NB4 (cell line): ENCODE measurements at regions not wholly inside any gene's neighbourhood (a gene's known extent, or its start where the extent isn't known, plus 50 kb on each side); places are given as distances from the start of the nearest gene placed in this dataset.

Experiments
- DNase-seq: peaks from one replicate; pipeline ENCODE4 v3.0.0; 2010; ENCODE audit warnings: low read depth
- H3K4me3 ChIP-seq: one replicate; pipeline ENCODE4 v1.5.1; 2011; ENCODE audit warnings: mild to moderate bottlenecking, low read depth, low read length, moderate library complexity
- CTCF ChIP-seq: IDR thresholded peaks from one replicate; pipeline ENCODE4 v1.5.1; 2012; ENCODE audit warnings: low read depth, low read length
- MAX ChIP-seq: IDR thresholded peaks from 2 replicates; pipeline ENCODE4 v1.6.1; 2011; ENCODE audit warnings: low read depth, low read length
- MYC ChIP-seq: IDR thresholded peaks from 2 replicates; pipeline ENCODE4 v1.6.1; 2011; ENCODE audit warnings: low read depth, low read length
- POLR2A ChIP-seq: IDR thresholded peaks from 2 replicates; pipeline ENCODE4 v1.6.1; 2011; ENCODE audit warnings: mild to moderate bottlenecking; ENCODE audit not compliant: insufficient read length; ENCODE audit errors: extremely low read depth

DNA sequence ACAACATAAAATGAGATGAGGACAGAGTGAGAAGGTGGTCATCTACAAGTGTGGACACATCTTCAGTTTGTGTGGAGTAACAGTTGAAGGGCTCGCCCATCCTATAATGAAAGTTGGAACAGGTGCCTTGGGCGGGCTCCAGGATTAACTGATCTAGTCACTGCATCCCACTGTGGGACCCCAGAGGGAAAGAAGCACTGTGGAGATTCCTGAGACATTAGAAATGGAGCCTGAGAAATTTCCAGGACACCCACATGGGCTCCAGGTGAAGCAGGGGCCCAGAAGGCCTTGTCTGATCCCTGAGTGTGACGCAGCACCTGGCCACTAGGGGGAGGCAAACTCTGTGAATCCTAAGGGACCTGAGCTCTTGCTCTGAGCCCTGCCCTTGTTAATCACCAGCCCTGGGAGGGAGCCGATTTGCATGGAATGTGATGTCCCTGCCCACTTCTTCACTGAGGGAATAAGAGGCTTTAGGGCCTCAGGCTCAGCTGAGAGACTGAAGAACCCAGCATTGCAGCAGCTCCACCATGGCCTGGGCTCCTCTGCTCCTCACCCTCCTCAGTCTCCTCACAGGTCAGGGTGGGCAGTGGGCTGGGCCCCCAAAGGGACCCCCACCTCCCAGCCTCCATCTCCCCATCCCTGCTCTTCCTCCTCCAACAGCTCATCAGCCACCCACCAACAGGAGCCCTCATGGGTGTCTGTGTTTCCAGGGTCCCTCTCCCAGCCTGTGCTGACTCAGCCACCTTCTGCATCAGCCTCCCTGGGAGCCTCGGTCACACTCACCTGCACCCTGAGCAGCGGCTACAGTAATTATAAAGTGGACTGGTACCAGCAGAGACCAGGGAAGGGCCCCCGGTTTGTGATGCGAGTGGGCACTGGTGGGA is 98.4 kb downstream of the VPREB1 start:
- H3K4me3 ChIP-seq = no peak overlapping the region
- DNase-seq = peak; percentile 38
- TF ChIP-seq POLR2A = no peak
- TF ChIP-seq CTCF = peak; percentile 87

DNA sequence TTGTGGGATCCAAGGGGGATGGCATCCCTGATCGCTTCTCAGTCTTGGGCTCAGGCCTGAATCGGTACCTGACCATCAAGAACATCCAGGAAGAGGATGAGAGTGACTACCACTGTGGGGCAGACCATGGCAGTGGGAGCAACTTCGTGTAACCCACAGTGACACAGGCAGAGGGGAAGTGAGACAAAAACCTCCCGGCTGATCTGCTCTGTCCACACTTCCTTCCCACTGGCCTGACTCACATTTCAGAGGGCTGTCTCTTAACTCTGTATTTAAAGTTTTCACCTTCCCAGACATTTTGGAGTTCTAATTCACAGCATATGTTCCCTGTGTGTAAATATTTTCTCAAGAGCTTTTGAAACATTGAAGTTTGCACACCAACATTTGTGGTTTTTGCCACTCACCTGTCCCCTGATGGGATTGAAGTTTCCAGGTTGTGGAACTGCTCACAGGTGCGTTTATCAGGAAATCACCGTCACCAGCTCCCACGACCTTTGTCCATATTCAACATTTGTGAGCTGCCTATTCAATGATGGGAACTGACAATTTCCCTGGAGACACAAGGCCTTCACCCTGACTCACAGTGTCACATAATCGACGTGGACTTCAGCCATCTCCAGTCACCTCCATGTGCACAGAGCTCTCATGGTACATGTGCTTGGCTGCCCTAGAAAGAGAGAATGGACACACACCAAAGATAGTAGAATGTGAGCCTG is 99.2 kb downstream of the VPREB1 start:
- H3K4me3 ChIP-seq = no peak overlapping the region
- DNase-seq = peak; percentile 24
- TF ChIP-seq MAX = no peak
- TF ChIP-seq POLR2A = no peak
- no peak for TF ChIP-seq MYC
- TF ChIP-seq CTCF = no peak

DNA sequence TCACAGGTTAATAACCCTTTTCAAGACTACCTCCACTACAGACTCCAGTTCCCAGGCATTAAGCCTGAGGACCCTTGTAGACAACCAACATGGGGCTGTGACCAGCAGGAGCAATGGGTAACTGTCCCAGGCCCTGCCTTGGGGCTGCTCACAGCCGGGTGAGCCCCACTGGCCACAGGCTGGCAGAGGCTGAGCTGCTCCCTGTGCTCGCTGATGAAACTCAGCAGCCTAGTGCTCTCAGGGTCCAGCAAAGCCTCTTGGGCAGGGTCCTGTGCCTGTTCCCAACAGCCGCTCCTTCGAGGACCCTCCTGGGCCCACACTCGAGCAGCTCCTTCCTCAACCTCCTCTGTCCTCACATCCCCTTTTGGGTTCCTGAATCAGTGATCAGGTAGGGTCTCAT is 99.8 kb downstream of the VPREB1 start:
- H3K4me3 ChIP-seq = no peak overlapping the region
- TF ChIP-seq POLR2A (no peak), MAX (no peak), CTCF (no peak), MYC (no peak)
- no peak for DNase-seq

- TF ChIP-seq CTCF (no peak), POLR2A (no peak), MYC (no peak), MAX (no peak)
- no peak for DNase-seq
Observed at GRCh38 chr22:22345781-22346180, 101.2 kb downstream of the VPREB1 start.

DNA sequence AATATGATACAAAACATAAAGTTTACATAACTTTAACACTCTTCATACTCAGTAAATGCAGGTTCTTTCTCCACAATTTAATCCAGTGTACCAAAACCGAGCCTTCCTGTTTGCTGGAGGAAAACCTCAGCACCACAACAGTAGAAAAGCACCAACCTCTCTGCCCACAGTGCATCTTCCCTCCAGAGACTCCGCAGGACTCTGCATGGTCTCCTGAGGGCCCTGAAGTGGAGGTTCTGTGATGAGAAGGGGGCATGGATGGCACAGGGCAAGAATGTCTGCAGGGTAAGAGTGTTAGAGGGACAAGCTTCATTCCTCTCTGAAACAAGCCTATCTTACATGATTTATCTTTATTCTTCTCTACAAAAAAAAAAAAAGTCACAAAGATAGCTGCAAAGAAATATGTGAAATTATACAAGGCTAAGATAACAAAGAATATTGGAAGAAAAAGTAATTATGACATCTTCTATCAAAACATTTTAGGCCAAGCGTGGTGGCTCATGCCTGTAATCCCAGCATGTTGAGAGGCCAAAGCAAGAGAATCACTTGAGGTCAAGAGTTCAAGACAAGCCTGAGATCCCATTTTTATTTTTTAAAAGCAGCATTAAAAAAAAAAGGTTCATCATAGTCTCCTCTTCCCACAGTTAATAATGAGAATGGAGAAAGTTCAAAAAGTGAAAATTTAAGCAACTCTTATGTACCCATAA is 102.0 kb downstream of the VPREB1 start:
- H3K4me3 ChIP-seq = no peak overlapping the region
- DNase-seq = no peak
- TF ChIP-seq CTCF = no peak
- TF ChIP-seq MAX = no peak
- TF ChIP-seq POLR2A = no peak
- no peak for TF ChIP-seq MYC

More at GRCh38 chr22:22345781-22346180, 101.2 kb downstream of the VPREB1 start:
- no peak overlapping the region for H3K4me3 ChIP-seq
